ENCODE measurements at regions not wholly inside any gene's neighbourhood (a gene's known extent, or its start where the extent isn't known, plus 50 kb on each side); places are given as distances from the start of the nearest gene placed in this dataset.

DNA sequence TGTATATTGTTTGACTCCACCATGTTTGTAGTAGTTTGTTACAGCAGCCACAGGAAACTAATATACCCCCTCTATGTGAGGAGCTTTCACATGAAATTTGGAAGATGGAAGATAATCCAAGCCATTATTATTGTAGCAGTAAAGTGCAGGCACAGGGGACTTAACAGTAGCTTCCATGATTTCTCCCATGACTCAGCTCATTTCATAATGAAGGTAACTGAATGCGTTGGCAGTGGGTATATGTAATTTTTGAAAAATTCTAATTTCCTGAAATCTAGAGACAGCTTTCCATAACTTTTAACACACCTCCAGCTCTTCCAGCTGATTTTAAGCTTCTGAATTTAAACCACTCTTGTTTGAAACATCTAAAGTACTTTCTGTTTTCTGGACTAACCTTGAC, 181.2 kb downstream of the NR4A2 start:
- 90 to 93% (median 91%) methylated on average over 1 of the region's 1 CpG for WGBS, 3 donors
- intact Hi-C loops (cut with DNase I), result loop anchor here in 1 of 4 donors (10.0 kb wide), 1 partner anchor 1657 kb away; no protein-coding TSS in a partner anchor
- Histone ChIP-seq H3K27ac (no peak overlapping the region), H3K9me3 (no peaks in the 10 kb centered on the region), H3K36me3 (no peaks in the 10 kb centered on the region), H3K4me3 (no peak overlapping the region), H3K4me1 (ENCODE audit: insufficient read depth) (no peaks in the 10 kb centered on the region), H3K27me3 (no peaks in the 10 kb centered on the region)
- no peak for DNase-seq
- no peak for TF ChIP-seq EP300 (IDR thresholded peaks at IDR 0.05)
- TF ChIP-seq, protein P1, sequence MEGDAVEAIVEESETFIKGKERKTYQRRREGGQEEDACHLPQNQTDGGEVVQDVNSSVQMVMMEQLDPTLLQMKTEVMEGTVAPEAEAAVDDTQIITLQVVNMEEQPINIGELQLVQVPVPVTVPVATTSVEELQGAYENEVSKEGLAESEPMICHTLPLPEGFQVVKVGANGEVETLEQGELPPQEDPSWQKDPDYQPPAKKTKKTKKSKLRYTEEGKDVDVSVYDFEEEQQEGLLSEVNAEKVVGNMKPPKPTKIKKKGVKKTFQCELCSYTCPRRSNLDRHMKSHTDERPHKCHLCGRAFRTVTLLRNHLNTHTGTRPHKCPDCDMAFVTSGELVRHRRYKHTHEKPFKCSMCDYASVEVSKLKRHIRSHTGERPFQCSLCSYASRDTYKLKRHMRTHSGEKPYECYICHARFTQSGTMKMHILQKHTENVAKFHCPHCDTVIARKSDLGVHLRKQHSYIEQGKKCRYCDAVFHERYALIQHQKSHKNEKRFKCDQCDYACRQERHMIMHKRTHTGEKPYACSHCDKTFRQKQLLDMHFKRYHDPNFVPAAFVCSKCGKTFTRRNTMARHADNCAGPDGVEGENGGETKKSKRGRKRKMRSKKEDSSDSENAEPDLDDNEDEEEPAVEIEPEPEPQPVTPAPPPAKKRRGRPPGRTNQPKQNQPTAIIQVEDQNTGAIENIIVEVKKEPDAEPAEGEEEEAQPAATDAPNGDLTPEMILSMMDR (IDR thresholded peaks at IDR 0.05), result no peak
- no peak for TF ChIP-seq POLR2A (IDR thresholded peaks at IDR 0.05)

GRCh38 chr2:156147594-156148330, 184.8 kb downstream of the NR4A2 start:
- no peak for DNase-seq
- H3K9me3 ChIP-seq, result no peaks in the 10 kb centered on the region
- no peak overlapping the region for H3K4me3 ChIP-seq
- intact Hi-C loops (cut with DNase I), result no loop called here
- TF ChIP-seq EP300 (IDR thresholded peaks at IDR 0.05) (no peak), POLR2A (IDR thresholded peaks at IDR 0.05) (no peak)
- TF ChIP-seq, protein P1 (IDR thresholded peaks at IDR 0.05), result no peak
- no peaks in the 10 kb centered on the region for H3K27me3 ChIP-seq
- H3K4me1 ChIP-seq (ENCODE audit: insufficient read depth), result no peaks in the 10 kb centered on the region
- 30 to 35% (median 34%) methylated on average over 4 of the region's 4 CpGs for WGBS, 3 donors
- H3K36me3 ChIP-seq, result no peaks in the 10 kb centered on the region
- no peak overlapping the region for H3K27ac ChIP-seq

DNA sequence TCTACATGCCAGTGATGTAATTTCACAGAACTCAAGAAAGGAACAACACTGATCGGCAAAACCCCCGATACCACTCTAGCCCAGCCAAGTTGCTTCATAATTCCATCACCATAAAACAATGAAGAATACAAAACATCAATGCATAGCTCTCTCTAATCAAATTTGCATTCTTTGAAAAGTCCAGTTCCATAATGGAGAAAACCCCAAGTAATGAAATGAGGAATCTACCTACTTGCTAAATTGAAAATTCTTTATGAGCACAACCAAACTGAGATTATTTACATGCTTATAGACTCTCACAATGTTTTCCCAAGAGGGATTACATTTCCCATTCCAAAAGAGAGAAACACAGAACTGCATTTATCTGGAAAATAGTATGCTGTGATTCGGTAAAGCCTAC, 186.5 kb downstream of the NR4A2 start:
- TF ChIP-seq, protein P1 (IDR thresholded peaks at IDR 0.05), result no peak
- TF ChIP-seq EP300 (IDR thresholded peaks at IDR 0.05) (no peak), POLR2A (IDR thresholded peaks at IDR 0.05) (no peak)
- no peaks in the 10 kb centered on the region for H3K4me1 ChIP-seq (ENCODE audit: insufficient read depth)
- intact Hi-C loops (cut with DNase I), result no loop called here
- 23 to 46% (median 33%) methylated on average over 3 of the region's 3 CpGs for WGBS, 3 donors
- no peak overlapping the region for H3K4me3 ChIP-seq
- no peak overlapping the region for H3K27ac ChIP-seq
- no peaks in the 10 kb centered on the region for H3K36me3 ChIP-seq
- H3K9me3 ChIP-seq, result no peaks in the 10 kb centered on the region
- DNase-seq, result no peak
- no peaks in the 10 kb centered on the region for H3K27me3 ChIP-seq

- Histone ChIP-seq H3K4me3 (no peak overlapping the region), H3K4me1 (ENCODE audit: insufficient read depth) (no peaks in the 10 kb centered on the region), H3K27ac (no peak overlapping the region), H3K36me3 (no peaks in the 10 kb centered on the region), H3K9me3 (no peaks in the 10 kb centered on the region), H3K27me3 (no peaks in the 10 kb centered on the region)
- intact Hi-C loops (cut with DNase I), result no loop called here
- DNase-seq, result no peak
- TF ChIP-seq POLR2A (IDR thresholded peaks at IDR 0.05) (no peak), EP300 (IDR thresholded peaks at IDR 0.05) (no peak)
- TF ChIP-seq, protein P1 (IDR thresholded peaks at IDR 0.05), result no peak
- WGBS, 3 donors, result 77 to 84% (median 80%) methylated on average over 3 of the region's 3 CpGs
Measured at GRCh38 chr2:156145469-156145868, 187.1 kb downstream of the NR4A2 start.

All from ovary (tissue), 7 donors.